GM21367 (cell line): ENCODE measurements at regions not wholly inside any gene's neighbourhood (a gene's known extent, or its start where the extent isn't known, plus 50 kb on each side); places are given as distances from the start of the nearest gene placed in this dataset.
"Not testable (repeated sequence)": the region's sequence is repeated elsewhere in the genome, so short reads cannot be mapped to it uniquely, and the experiment has no call there.

ENCODE experiments used
- ATAC-seq: cut with Tn5 transposase; IDR thresholded peaks from one replicate; pipeline ENCODE4 v1.9.1; 2021; ENCODE audit not compliant: unreplicated experiment

DNA sequence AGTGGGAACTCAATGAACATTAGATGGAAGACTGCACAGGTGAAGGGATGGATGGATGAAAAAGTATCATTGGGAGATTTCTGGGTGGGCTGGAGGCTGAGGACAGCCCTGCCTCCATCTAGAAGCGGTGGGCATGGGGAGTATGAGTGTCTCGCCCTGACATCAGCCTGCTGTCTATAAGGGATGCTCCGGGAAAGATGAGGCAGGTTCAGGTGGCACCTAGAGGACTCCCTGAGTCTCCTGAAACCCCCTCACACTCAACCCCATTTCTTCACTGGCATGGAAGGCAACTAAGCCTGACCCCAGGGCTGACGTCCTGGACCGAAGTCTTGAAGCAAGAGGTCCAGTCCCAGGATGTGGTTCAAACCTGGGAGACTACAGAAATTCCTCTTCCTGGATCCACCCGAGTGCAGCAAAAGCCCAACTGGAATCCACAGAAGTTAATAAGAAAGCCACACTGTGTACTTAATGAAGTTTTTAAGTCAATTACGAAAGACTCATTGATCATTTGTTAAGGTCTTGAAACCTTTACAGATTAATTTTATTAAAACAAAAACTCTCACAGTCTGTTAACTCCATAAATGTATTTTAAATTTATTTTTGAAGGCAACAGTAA, 238.8 kb downstream of the EMX2 start:
- no peak for ATAC-seq

- no peak for ATAC-seq
These were observed 239.7 kb downstream of the EMX2 start for GRCh38 chr10:117782276-117782675.

DNA sequence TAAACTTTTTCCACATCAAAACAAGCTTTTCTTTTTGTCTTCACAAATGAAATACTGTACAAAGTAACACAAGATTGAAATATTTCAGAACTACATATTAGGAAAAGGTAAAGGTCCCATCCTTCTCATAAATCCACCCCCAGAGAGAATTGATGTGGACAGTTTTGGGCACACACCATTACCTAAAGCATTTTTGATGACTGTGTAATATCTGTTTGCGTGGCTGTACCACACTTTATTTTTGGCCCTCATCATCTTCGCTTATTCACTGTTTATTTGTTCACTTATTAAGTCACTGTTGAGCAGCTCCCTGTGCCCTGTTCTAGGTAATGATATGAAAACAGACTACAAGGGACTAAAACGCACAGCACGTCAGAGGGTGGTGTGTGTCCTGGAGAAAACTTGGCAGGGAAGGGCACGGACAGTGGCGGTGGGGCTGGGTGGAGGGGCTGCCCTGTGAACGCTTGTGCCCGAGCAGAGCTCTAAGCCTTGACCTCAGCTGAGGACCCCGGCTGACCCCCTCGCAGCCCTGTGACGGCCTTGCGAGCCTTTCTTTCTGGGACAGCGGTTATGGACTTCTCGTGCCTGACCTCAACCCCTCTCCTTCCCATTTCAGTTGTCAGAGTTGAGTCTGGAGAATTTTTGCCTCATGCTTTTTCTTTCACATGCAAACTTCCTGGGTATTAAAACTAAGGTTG, 241.3 kb downstream of the EMX2 start:
- no peak for ATAC-seq

- ATAC-seq = no peak
These were observed 242.2 kb downstream of the EMX2 start for GRCh38 chr10:117784776-117785175.

GRCh38 chr10:117788911-117789310, 246.4 kb downstream of the EMX2 start:
- ATAC-seq = no peak

- ATAC-seq = no peak
These were observed 247.6 kb downstream of the EMX2 start for GRCh38 chr10:117790179-117790578.

- no peak for ATAC-seq
These were observed 248.1 kb downstream of the EMX2 start for GRCh38 chr10:117790621-117791020.

GRCh38 chr10:117792214-117792613, 249.7 kb downstream of the EMX2 start:
- ATAC-seq = no peak

DNA sequence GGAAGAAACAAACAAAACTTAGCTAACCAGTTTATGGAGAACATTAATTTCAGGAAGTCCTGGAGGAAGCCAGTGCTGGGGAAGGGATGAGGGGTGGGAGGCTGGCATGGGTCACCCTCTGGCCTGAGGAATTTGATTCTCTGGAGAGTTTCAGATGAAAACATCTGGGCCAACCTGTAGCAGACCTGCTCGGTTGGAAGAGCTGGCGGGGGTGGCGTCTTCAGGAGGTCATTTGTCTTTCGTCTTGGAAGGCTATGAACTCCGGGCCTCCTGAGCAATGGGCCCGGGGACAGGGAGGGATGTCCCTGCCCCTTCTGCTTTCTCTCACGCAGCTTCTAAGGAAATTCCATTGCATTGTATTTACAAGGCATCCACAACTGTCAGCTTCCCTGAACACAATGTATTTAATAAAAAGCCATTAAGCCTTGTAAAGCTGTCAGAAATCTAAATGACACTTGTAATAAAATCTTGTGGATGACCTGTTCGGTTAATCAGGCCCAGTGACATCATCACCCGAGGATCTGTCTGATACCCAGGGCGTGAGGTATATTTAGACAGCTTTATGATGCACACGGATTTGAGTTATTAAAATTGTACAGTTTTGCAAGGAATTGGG, 250.5 kb downstream of the RAB11FIP2 start:
- no peak for ATAC-seq

DNA sequence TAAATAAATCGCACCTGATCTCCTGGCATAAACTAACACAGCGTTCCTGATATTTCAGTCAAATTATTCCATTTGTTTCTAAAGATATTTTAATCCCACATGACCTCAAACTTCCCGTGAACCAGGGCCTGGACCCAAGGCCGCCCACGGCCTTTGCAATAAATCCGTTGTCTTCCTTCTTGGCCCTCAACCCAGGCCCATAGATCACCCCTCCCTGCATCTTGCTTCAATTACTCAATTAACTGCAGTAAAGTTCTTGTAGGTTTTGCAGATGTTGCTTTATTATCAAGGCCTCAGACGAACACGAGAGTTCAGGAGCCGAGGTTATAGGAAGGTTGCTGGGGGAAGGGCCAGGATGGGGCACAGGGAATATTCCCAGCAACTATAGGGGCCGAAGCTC, 249.4 kb downstream of the RAB11FIP2 start:
- ATAC-seq = no peak

DNA sequence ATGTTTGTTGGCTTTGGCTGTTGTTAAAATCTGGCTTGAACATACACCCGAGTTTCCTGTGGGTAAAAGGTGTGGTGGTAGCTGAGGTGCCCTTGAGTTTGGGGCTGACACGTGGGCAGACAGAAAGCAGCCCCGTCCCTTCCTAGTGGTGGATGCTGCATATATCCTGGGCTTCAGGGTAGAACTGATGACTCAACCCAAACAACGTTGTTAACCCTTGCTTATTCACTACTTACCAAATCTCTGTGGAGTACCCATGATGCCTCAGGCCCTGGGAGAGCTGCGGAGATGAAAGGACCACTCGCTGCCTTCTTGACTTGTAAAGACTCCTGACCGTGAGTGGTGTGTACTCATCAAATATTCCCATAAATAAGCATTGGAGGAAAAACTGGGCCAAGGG, 245.1 kb downstream of the RAB11FIP2 start:
- no peak for ATAC-seq

GRCh38 chr10:117804470-117805011, 242.2 kb downstream of the RAB11FIP2 start:
- no peak for ATAC-seq

GRCh38 chr10:117805139-117805538, 241.6 kb downstream of the RAB11FIP2 start:
- ATAC-seq = no peak

- no peak for ATAC-seq
These were observed 239.3 kb downstream of the RAB11FIP2 start for GRCh38 chr10:117807441-117807840.

GRCh38 chr10:117815816-117816215, 230.9 kb downstream of the RAB11FIP2 start:
- not testable (repeated sequence) for ATAC-seq

- ATAC-seq = no peak
These were observed 229.6 kb downstream of the RAB11FIP2 start for GRCh38 chr10:117817116-117817515.

DNA sequence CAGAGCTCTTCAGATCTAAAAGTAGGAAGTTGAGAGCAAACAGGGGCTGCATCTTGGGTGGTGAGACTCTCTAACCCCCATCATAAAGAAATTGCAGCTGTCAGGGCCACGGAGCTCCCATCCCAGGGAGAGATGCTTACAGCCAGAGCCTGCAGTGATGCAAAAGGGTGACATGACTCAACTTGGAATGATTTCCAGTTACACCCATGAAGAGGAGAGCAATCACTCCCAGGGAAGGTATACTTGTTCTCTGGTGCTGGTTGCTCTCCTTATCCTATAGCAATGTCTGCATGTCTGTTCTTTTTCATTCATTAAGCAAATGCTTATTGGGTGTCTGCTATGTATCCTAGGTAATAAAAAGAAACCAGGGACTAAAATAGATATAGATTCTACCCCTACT, 228.0 kb downstream of the RAB11FIP2 start:
- ATAC-seq = no peak

DNA sequence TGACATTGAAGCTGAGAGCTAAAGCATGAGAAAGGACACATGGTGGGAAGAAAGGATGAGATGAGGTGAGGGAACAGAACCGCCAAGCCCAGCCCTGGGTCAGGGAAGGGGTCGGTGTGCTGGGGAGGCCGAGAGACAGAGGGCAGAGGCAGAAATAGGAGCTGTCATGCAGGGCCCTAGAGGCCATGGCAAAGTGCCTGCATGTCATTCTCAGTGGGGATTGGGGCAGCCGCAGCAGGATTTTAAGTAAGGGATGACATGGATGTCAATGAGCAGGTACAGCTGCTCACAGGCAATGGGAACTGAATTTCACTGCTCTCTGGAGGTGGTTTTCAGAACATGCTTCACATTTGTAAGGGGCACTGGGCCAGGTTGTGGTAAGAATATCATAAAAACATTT, 227.4 kb downstream of the RAB11FIP2 start:
- no peak for ATAC-seq

GRCh38 chr10:117823980-117824379, 222.8 kb downstream of the RAB11FIP2 start:
- ATAC-seq = no peak

GRCh38 chr10:117830205-117830604, 216.5 kb downstream of the RAB11FIP2 start:
- no peak for ATAC-seq

GRCh38 chr10:117830787-117831212, 215.9 kb downstream of the RAB11FIP2 start:
- ATAC-seq = no peak
